IMR-90 (cell line): ENCODE measurements at regions not wholly inside any gene's neighbourhood (a gene's known extent, or its start where the extent isn't known, plus 50 kb on each side); places are given as distances from the start of the nearest gene placed in this dataset.

ENCODE experiments used
- ATAC-seq: fragments of 200-7000 bp; cut with Tn5 transposase; 2 replicates; pipeline ENCODE4 v1.9.1; 2020; ENCODE audit warnings: low read depth, mild to moderate bottlenecking, moderate library complexity
- BruUV-seq: library from RNA; stranded (reverse); fragments of 400-500 nt; replicated peaks from 2 replicates; lab custom pipeline; 2021; lab: Mats Ljungman, UMichigan
- CTCF ChIA-PET: fragments of 300-600 bp; formaldehyde crosslinking; extraction: SDS; loops from one replicate; lab custom pipeline; 2021; ENCODE audit warnings: antibody characterized with exemption; lab: Yijun Ruan, JAX
- POLR2A ChIA-PET: fragments of 300-600 bp; sonication (Branson Sonifier 250); formaldehyde crosslinking; loops from one replicate; lab custom pipeline; 2022; ENCODE audit warnings: antibody characterized with exemption; ENCODE audit not compliant: unreplicated experiment; lab: Charles Lee
- DNase-seq: peaks from one replicate; pipeline ENCODE4 v3.0.0; 2013
- H2AFZ ChIP-seq: replicated peaks from 2 replicates; pipeline ENCODE3; 2013; ENCODE audit warnings: low read length, mild to moderate bottlenecking; ENCODE audit not compliant: poor library complexity
- H2AK5ac ChIP-seq: 2 replicates; pipeline ENCODE4 v1.6.1; 2013; ENCODE audit warnings: low read depth, low read length, inconsistent platforms
- H2AK9ac ChIP-seq: replicated peaks from 2 replicates; pipeline ENCODE3; 2013; ENCODE audit warnings: mild to moderate bottlenecking, low read depth, low read length, moderate library complexity; ENCODE audit not compliant: poor library complexity
- H2BK120ac ChIP-seq: 2 replicates; pipeline ENCODE4 v1.6.1; 2013; ENCODE audit warnings: low read depth, low read length, inconsistent platforms
- H2BK15ac ChIP-seq: 3 replicates; pipeline ENCODE4 v1.6.1; 2013; ENCODE audit warnings: low read depth, low read length, inconsistent platforms
- H2BK20ac ChIP-seq: 2 replicates; pipeline ENCODE4 v1.6.1; 2013; ENCODE audit warnings: low read depth, mild to moderate bottlenecking, inconsistent platforms, low read length, moderate library complexity
- H2BK5ac ChIP-seq: 2 replicates; pipeline ENCODE4 v1.6.1; 2013; ENCODE audit warnings: mild to moderate bottlenecking, low read depth, low read length, inconsistent platforms; ENCODE audit not compliant: poor library complexity, severe bottlenecking
- H3K14ac ChIP-seq: replicated peaks from 2 replicates; pipeline ENCODE4 v1.6.1; 2013; ENCODE audit warnings: low read depth, low read length, inconsistent platforms
- H3K18ac ChIP-seq: 2 replicates; pipeline ENCODE4 v1.6.1; 2013; ENCODE audit warnings: low read depth, low read length, control low read depth
- H3K23ac ChIP-seq: 2 replicates; pipeline ENCODE4 v1.6.1; 2013; ENCODE audit warnings: low read depth, low read length, inconsistent platforms
- H3K27ac ChIP-seq: 2 replicates; pipeline ENCODE4 v1.5.1; 2013; ENCODE audit warnings: mild to moderate bottlenecking, control low read depth, low read length; ENCODE audit not compliant: insufficient read depth
- H3K27me3 ChIP-seq: 2 replicates; pipeline ENCODE4 v1.6.1; 2013; ENCODE audit warnings: low read length; ENCODE audit not compliant: control insufficient read depth, insufficient read depth
- H3K36me3 ChIP-seq: 2 replicates; pipeline ENCODE4 v1.6.1; 2013; ENCODE audit warnings: low read length, mixed read lengths; ENCODE audit not compliant: control insufficient read depth, insufficient read depth
- H3K4ac ChIP-seq: 2 replicates; pipeline ENCODE4 v1.6.1; 2013; ENCODE audit warnings: low read depth, low read length, inconsistent platforms
- H3K4me1 ChIP-seq: 2 replicates; pipeline ENCODE4 v1.6.1; 2013; ENCODE audit warnings: low read length, mixed read lengths; ENCODE audit not compliant: control insufficient read depth, insufficient read depth
- H3K4me2 ChIP-seq: 2 replicates; pipeline ENCODE4 v1.6.1; 2013; ENCODE audit warnings: low read depth, mild to moderate bottlenecking, control low read depth, low read length, moderate library complexity
- H3K4me3 ChIP-seq: 2 replicates; pipeline ENCODE4 v1.5.1; 2013; ENCODE audit warnings: low read depth, mild to moderate bottlenecking, control low read depth, low read length, moderate library complexity; ENCODE audit not compliant: insufficient read depth
- H3K56ac ChIP-seq: 2 replicates; pipeline ENCODE4 v1.6.1; 2013; ENCODE audit warnings: low read length, inconsistent platforms; ENCODE audit not compliant: insufficient read depth; ENCODE audit errors: extremely low read depth
- H3K79me1 ChIP-seq, 2 experiments: 2 replicates each; pipeline ENCODE4 v1.6.1; 2013; ENCODE audit warnings: low read length in 2 of 2, inconsistent platforms in 1 of 2, low read depth in 1 of 2
- H3K9ac ChIP-seq: 2 replicates; pipeline ENCODE4 v1.6.1; 2013; ENCODE audit warnings: low read depth, low read length, control low read depth
- H3K9me1 ChIP-seq: 2 replicates; pipeline ENCODE4 v1.6.1; 2013; ENCODE audit warnings: low read length, inconsistent platforms; ENCODE audit not compliant: insufficient read depth
- H3K9me3 ChIP-seq: 2 replicates; pipeline ENCODE4 v1.6.1; 2013; ENCODE audit warnings: low read length; ENCODE audit not compliant: control insufficient read depth, insufficient read depth
- H4K20me1 ChIP-seq: 2 replicates; pipeline ENCODE4 v1.6.1; 2013; ENCODE audit warnings: low read length, inconsistent platforms; ENCODE audit not compliant: insufficient read depth
- H4K5ac ChIP-seq: 2 replicates; pipeline ENCODE4 v1.6.1; 2013; ENCODE audit warnings: mild to moderate bottlenecking, low read depth, low read length, control low read depth
- H4K8ac ChIP-seq, 2 experiments: 2 replicates each; pipeline ENCODE4 v1.6.1; 2013; ENCODE audit warnings: low read depth in 2 of 2, low read length in 2 of 2, control low read depth in 1 of 2, inconsistent platforms in 1 of 2
- H4K91ac ChIP-seq: 2 replicates; pipeline ENCODE4 v1.6.1; 2013; ENCODE audit warnings: low read depth, low read length, inconsistent platforms; ENCODE audit not compliant: insufficient read depth
- BHLHE40 ChIP-seq: fragments of 150-350 bp; IDR thresholded peaks from 2 replicates; pipeline ENCODE4 v1.6.1; 2016; ENCODE audit warnings: mild to moderate bottlenecking, low read depth, low read length
- POLR2A ChIP-seq: IDR thresholded peaks from 2 replicates; pipeline ENCODE4 v1.6.1; 2012; ENCODE audit warnings: mild to moderate bottlenecking, low read depth, low read length
- WGBS, 2 experiments: methylation state at CpG; one replicate each; pipeline versions ENCODE4 v1.1.5 to v1.1.7; 2013; ENCODE audit warnings: missing lambda C conversion rate in 2 of 2; ENCODE audit not compliant: insufficient read length in 1 of 2; ENCODE audit errors: extremely low coverage in 2 of 2; 5-methylcytosine and 5-hydroxymethylcytosine counted together
- dilution Hi-C: fragments of 300-500 bp; cut with HindIII; formaldehyde crosslinking; loops from one replicate; pipeline ENCODE4 v1.14.3; 2018; ENCODE audit warnings: low sequenced_read_pairs; ENCODE audit not compliant: unreplicated experiment
- in situ Hi-C: fragments of 300-500 bp; cut with MboI; formaldehyde crosslinking; loops from 3 replicates; pipeline ENCODE4 v1.14.3; 2019; ENCODE audit warnings: low sequenced_read_pairs, inconsistent platforms, mixed read lengths
- intact Hi-C: fragments of 100-400 bp; cut with micrococcal nuclease; formaldehyde crosslinking; loops from 2 replicates; pipeline ENCODE4 v1.10.0; 2022
- TF ChIP-seq, protein P1 (sequence below): fragments of 150-350 bp; IDR thresholded peaks from 2 replicates; pipeline ENCODE4 v1.6.1; 2017; ENCODE audit warnings: mild to moderate bottlenecking, antibody characterized with exemption, low read length, low read depth

- H3K9me3 ChIP-seq: no peaks in the 10 kb centered on the region
Measured at GRCh38 chr3:41088882-41089281, 110.4 kb upstream of the CTNNB1 start.

More at GRCh38 chr3:41088882-41089281, 110.4 kb upstream of the CTNNB1 start:
- WGBS, 2 experiments: no CpG with 5 or more reads among the region's 1 CpG
- no TSS peak for BruUV-seq
- Histone ChIP-seq H2BK20ac (no peak overlapping the region), H3K9ac (no peak overlapping the region), H3K18ac (no peak overlapping the region), H2AK9ac (no peak overlapping the region), H3K9me1 (no peaks in the 10 kb centered on the region), H3K4me2 (no peak overlapping the region), H2AK5ac (no peak overlapping the region), H3K27ac (no peak overlapping the region), H3K27me3 (no peaks in the 10 kb centered on the region), H2BK15ac (no peak overlapping the region), H3K14ac (no peak overlapping the region), H2AFZ (no peak overlapping the region), H4K5ac (no peak overlapping the region), H3K79me1 (no peaks in the 10 kb centered on the region), H3K4ac (no peak overlapping the region), H3K56ac (no peak overlapping the region), H3K4me3 (no peak overlapping the region), H2BK5ac (no peak overlapping the region), H3K4me1 (no peaks in the 10 kb centered on the region), H4K91ac (no peak overlapping the region), H3K36me3 (no peaks in the 10 kb centered on the region), H3K23ac (no peak overlapping the region), H2BK120ac (no peak overlapping the region), H4K8ac (no peak overlapping the region), H4K20me1 (no peaks in the 10 kb centered on the region)
- ChIA-PET CTCF (no interaction called here), POLR2A (no interaction called here)
- in situ Hi-C loops: no loop called here
- ATAC-seq: no peak
- no peak for DNase-seq
- intact Hi-C loops: no loop called here
- dilution Hi-C loops: no loop called here
- TF ChIP-seq, protein P1, sequence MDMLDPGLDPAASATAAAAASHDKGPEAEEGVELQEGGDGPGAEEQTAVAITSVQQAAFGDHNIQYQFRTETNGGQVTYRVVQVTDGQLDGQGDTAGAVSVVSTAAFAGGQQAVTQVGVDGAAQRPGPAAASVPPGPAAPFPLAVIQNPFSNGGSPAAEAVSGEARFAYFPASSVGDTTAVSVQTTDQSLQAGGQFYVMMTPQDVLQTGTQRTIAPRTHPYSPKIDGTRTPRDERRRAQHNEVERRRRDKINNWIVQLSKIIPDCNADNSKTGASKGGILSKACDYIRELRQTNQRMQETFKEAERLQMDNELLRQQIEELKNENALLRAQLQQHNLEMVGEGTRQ: no peak
- TF ChIP-seq BHLHE40 (no peak), POLR2A (no peak)
